CD14-positive monocyte (primary cell): ENCODE measurements at regions not wholly inside any gene's neighbourhood (a gene's known extent, or its start where the extent isn't known, plus 50 kb on each side); places are given as distances from the start of the nearest gene placed in this dataset.

ENCODE experiments used
- DNase-seq, 3 donors: peaks; one replicate each; pipeline ENCODE4 v3.0.0-alpha.2; 2011 to 2022
- H2AFZ ChIP-seq: 2 replicates; pipeline ENCODE4 v1.6.0; 2012; ENCODE audit warnings: mild to moderate bottlenecking, low read depth, low read length, inconsistent platforms; ENCODE audit not compliant: insufficient read depth, poor library complexity, severe bottlenecking
- H3K27ac ChIP-seq, 2 donors: 1 replicate in 1 of 2; 2 replicates in 1 of 2; pipeline ENCODE4 v1.5.1; 2012 to 2013; ENCODE audit warnings: low read length in 2 of 2, control low read depth in 1 of 2, inconsistent platforms in 1 of 2, low read depth in 1 of 2, mild to moderate bottlenecking in 1 of 2
- H3K27me3 ChIP-seq, 2 donors: one replicate each; pipeline versions ENCODE4 v1.6.0 to v1.6.1; 2011 to 2013; ENCODE audit warnings: low read length in 2 of 2; ENCODE audit not compliant: control insufficient read depth in 2 of 2, insufficient read depth in 2 of 2
- H3K36me3 ChIP-seq, 2 donors: replicated peaks in 1 of 2; 1 replicate in 1 of 2; 2 replicates in 1 of 2; pipeline versions ENCODE4 v1.5.1 to v1.6.1; 2012 to 2013; ENCODE audit warnings: low read length in 2 of 2, control low read depth in 1 of 2, inconsistent platforms in 1 of 2, mild to moderate bottlenecking in 1 of 2; ENCODE audit not compliant: insufficient read depth in 2 of 2, control insufficient read depth in 1 of 2
- H3K4me1 ChIP-seq, 2 donors: 1 replicate in 1 of 2; 2 replicates in 1 of 2; pipeline versions ENCODE4 v1.5.1 to v1.6.1; 2012 to 2013; ENCODE audit warnings: low read length in 2 of 2, control low read depth in 1 of 2, inconsistent platforms in 1 of 2, mild to moderate bottlenecking in 1 of 2, moderate library complexity in 1 of 2; ENCODE audit not compliant: insufficient read depth in 2 of 2, control insufficient read depth in 1 of 2
- H3K4me2 ChIP-seq: replicated peaks from 2 replicates; pipeline ENCODE3; 2012; ENCODE audit warnings: low read length, moderate library complexity, mild to moderate bottlenecking; ENCODE audit not compliant: poor library complexity, severe bottlenecking; ENCODE audit errors: extremely low read depth
- H3K4me3 ChIP-seq, 3 experiments: fragments of 200-600 bp in 1 of 3; sonication (generic) in 1 of 3; replicated peaks in 1 of 3; 1 replicate in 2 of 3; 2 replicates in 1 of 3; pipeline ENCODE4 v1.5.1; 2011 to 2013; ENCODE audit warnings: low read length in 3 of 3, mild to moderate bottlenecking in 3 of 3, control low read depth in 2 of 3, low read depth in 2 of 3, inconsistent platforms in 1 of 3, moderate library complexity in 1 of 3
- H3K79me2 ChIP-seq: 2 replicates; pipeline ENCODE4 v1.6.0; 2012; ENCODE audit warnings: mild to moderate bottlenecking, control low read depth, inconsistent platforms, low read length, moderate library complexity; ENCODE audit not compliant: insufficient read depth
- H3K9ac ChIP-seq: 2 replicates; pipeline ENCODE4 v1.6.0; 2017; ENCODE audit warnings: low read length, mild to moderate bottlenecking; ENCODE audit not compliant: insufficient read depth, poor library complexity, severe bottlenecking
- H3K9me3 ChIP-seq, 2 donors: replicated peaks in 1 of 2; 1 replicate in 1 of 2; 2 replicates in 1 of 2; pipeline versions ENCODE4 v1.5.1 to v1.6.1; 2012 to 2013; ENCODE audit warnings: low read length in 2 of 2, control low read depth in 1 of 2; ENCODE audit not compliant: control insufficient read depth in 1 of 2, insufficient read depth in 1 of 2
- H4K20me1 ChIP-seq: 2 replicates; pipeline ENCODE4 v1.6.0; 2012; ENCODE audit warnings: mild to moderate bottlenecking, low read length, control low read depth, moderate library complexity; ENCODE audit not compliant: insufficient read depth
- H3K27ac Mint-ChIP-seq, 7 donors: one replicate each; pipeline ENCODE4 v1.8.0; 2020; ENCODE audit warnings: mild to moderate bottlenecking in 7 of 7, mixed read lengths in 7 of 7, moderate library complexity in 6 of 7, inconsistent platforms in 2 of 7
- H3K27me3 Mint-ChIP-seq, 3 donors: one replicate each; pipeline ENCODE4 v1.8.0; 2021 to 2022; ENCODE audit warnings: low read depth in 3 of 3, mild to moderate bottlenecking in 3 of 3, mixed read lengths in 3 of 3, moderate library complexity in 3 of 3, inconsistent platforms in 1 of 3
- H3K36me3 Mint-ChIP-seq, 2 donors: one replicate each; pipeline ENCODE4 v1.8.0; 2020; ENCODE audit warnings: mixed read lengths in 2 of 2, inconsistent platforms in 1 of 2, mild to moderate bottlenecking in 1 of 2
- H3K4me1 Mint-ChIP-seq: one replicate; pipeline ENCODE4 v1.8.0; 2020; ENCODE audit warnings: mild to moderate bottlenecking, mixed read lengths
- H3K4me3 Mint-ChIP-seq, 2 donors: one replicate each; pipeline ENCODE4 v1.8.0; 2020; ENCODE audit warnings: mild to moderate bottlenecking in 2 of 2, mixed read lengths in 2 of 2, moderate library complexity in 1 of 2
- H3K9me3 Mint-ChIP-seq, 7 donors: one replicate each; pipeline ENCODE4 v1.8.0; 2020 to 2022; ENCODE audit warnings: mixed read lengths in 7 of 7, mild to moderate bottlenecking in 6 of 7, moderate library complexity in 6 of 7, inconsistent platforms in 2 of 7
- CTCF ChIP-seq: fragments of 200-600 bp; IDR thresholded peaks from one replicate; pipeline ENCODE4 v1.8.0; 2022; ENCODE audit warnings: antibody characterized with exemption, mild to moderate bottlenecking
- WGBS: methylation state at CpG from one replicate; pipeline ENCODE4 v1.1.5; 2013; ENCODE audit warnings: missing lambda C conversion rate; ENCODE audit not compliant: insufficient coverage; 5-methylcytosine and 5-hydroxymethylcytosine counted together
- intact Hi-C, 2 donors: fragments of 100-400 bp; cut with micrococcal nuclease; formaldehyde crosslinking; loops; one replicate each; pipeline versions ENCODE4 v1.15.0 to v1.15.1; 2023

GRCh38 chr17:37839196-37839978 lies 84.8 kb upstream of the TBC1D3K start:
- Mint-ChIP-seq H3K27me3 (peaks cover 3 to 11% (median 5%) of the 10 kb centered on the region in 3 donors), H3K4me3 (peak overlapping the region in 1 of 2 donors; percentile 54), H3K4me1 (peaks cover 41% of the 10 kb centered on the region), H3K27ac (peak overlapping the region in 2 of 7 donors; percentile 60 to 71), H3K36me3 (no peaks in the 10 kb centered on the region), H3K9me3 (peaks cover 0 to 2% (median 0%) of the 10 kb centered on the region in 7 donors)
- no peaks in the 10 kb centered on the region for H3K36me3 ChIP-seq
- intact Hi-C loops: no loop called here
- no peak for DNase-seq
- H4K20me1 ChIP-seq: no peaks in the 10 kb centered on the region
- no peaks in the 10 kb centered on the region for H3K9me3 ChIP-seq
- H3K9ac ChIP-seq: no peak overlapping the region
- H3K4me1 ChIP-seq: peaks cover 37 to 41% of the 10 kb centered on the region in 2 donors
- H2AFZ ChIP-seq: no peak overlapping the region
- H3K79me2 ChIP-seq: no peaks in the 10 kb centered on the region
- H3K4me2 ChIP-seq: no peak overlapping the region
- H3K27ac ChIP-seq: no peak overlapping the region
- no peak overlapping the region for H3K4me3 ChIP-seq
- no peak for TF ChIP-seq CTCF
- WGBS: 92% methylated on average over 12 of the region's 14 CpGs
- no peaks in the 10 kb centered on the region for H3K27me3 ChIP-seq

- no peak for DNase-seq
- Histone ChIP-seq H3K79me2 (no peaks in the 10 kb centered on the region), H4K20me1 (no peaks in the 10 kb centered on the region), H3K4me3 (no peak overlapping the region), H3K9me3 (no peaks in the 10 kb centered on the region), H3K4me2 (no peak overlapping the region), H3K4me1 (peaks cover 30 to 36% of the 10 kb centered on the region in 2 donors), H3K9ac (no peak overlapping the region), H3K36me3 (no peaks in the 10 kb centered on the region), H3K27ac (no peak overlapping the region), H2AFZ (no peak overlapping the region), H3K27me3 (no peaks in the 10 kb centered on the region)
- H3K9me3 Mint-ChIP-seq: peaks cover 0 to 2% (median 0%) of the 10 kb centered on the region in 7 donors
- H3K4me1 Mint-ChIP-seq: peaks cover 33% of the 10 kb centered on the region
- H3K4me3 Mint-ChIP-seq: no peak overlapping the region
- intact Hi-C loops: no loop called here
- WGBS: 88% methylated on average over 6 of the region's 8 CpGs
- no peak for TF ChIP-seq CTCF
- peaks cover 3 to 11% (median 6%) of the 10 kb centered on the region in 3 donors for H3K27me3 Mint-ChIP-seq
- H3K36me3 Mint-ChIP-seq: no peaks in the 10 kb centered on the region
- H3K27ac Mint-ChIP-seq: no peak overlapping the region
Observed at GRCh38 chr17:37838276-37838675, 85.9 kb upstream of the TBC1D3K start.
